Transverse colon (tissue), 4 donors: ENCODE measurements at regions not wholly inside any gene's neighbourhood (a gene's known extent, or its start where the extent isn't known, plus 50 kb on each side); places are given as distances from the start of the nearest gene placed in this dataset.

Experiments used
- DNase-seq: peaks from one replicate; pipeline ENCODE4 v3.0.0-alpha.2; 2019
- H3K27ac ChIP-seq, 4 donors: fragments of 200-600 bp; sonication (generic); 2 replicates each; pipeline ENCODE4 v1.5.1; 2016 to 2018; ENCODE audit warnings: inconsistent platforms in 4 of 4
- H3K27me3 ChIP-seq: fragments of 200-600 bp; sonication (generic); 2 replicates; pipeline ENCODE4 v1.5.1; 2017; ENCODE audit warnings: inconsistent platforms
- H3K36me3 ChIP-seq, 4 donors: fragments of 200-600 bp; sonication (generic); 2 replicates each; pipeline ENCODE4 v1.5.1; 2017 to 2019; ENCODE audit warnings: inconsistent platforms in 4 of 4
- H3K4me1 ChIP-seq, 4 donors: fragments of 200-600 bp; sonication (generic); 2 replicates each; pipeline ENCODE4 v1.5.1; 2017 to 2020; ENCODE audit warnings: inconsistent platforms in 4 of 4
- H3K4me3 ChIP-seq, 4 donors: fragments of 200-600 bp; sonication (generic); 1 replicate in 1 of 4; 2 replicates in 3 of 4; pipeline versions ENCODE4 v1.5.1 to v1.6.1; 2017 to 2019; ENCODE audit warnings: inconsistent platforms in 4 of 4
- H3K9me3 ChIP-seq, 2 donors: fragments of 200-600 bp; sonication (generic); 2 replicates each; pipeline ENCODE4 v1.5.1; 2017 to 2019; ENCODE audit warnings: inconsistent platforms in 2 of 2
- EP300 ChIP-seq: sonication (generic); formaldehyde crosslinking; IDR thresholded peaks from one replicate; pipeline ENCODE4 v1.6.1; 2017; ENCODE audit warnings: antibody characterized with exemption, low read depth
- POLR2A ChIP-seq: fragments of 450-650 bp; IDR thresholded peaks from one replicate; pipeline ENCODE4 v1.6.1; 2016; ENCODE audit warnings: antibody characterized with exemption, mild to moderate bottlenecking, moderate library complexity
- POLR2AphosphoS5 ChIP-seq, 3 donors: sonication (generic); formaldehyde crosslinking; IDR thresholded peaks; one replicate each; pipeline ENCODE4 v1.6.1; 2016; ENCODE audit warnings: antibody characterized with exemption in 3 of 3
- WGBS, 2 donors: methylation state at CpG; one replicate each; pipeline ENCODE4 v1.1.5; 2018; ENCODE audit warnings: low coverage in 1 of 2; 5-methylcytosine and 5-hydroxymethylcytosine counted together
- in situ Hi-C, 4 donors: fragments of 200-750 bp; cut with MboI; loops; one replicate each; pipeline versions ENCODE4 v1.15.0 to v1.15.1; 2017; ENCODE audit warnings: low sequenced_read_pairs in 3 of 4, low pct_ligation_motif_present in 1 of 4, low pct_unique_long_range_greater_than_20kb in 1 of 4
- intact Hi-C: fragments of 100-400 bp; cut with DNase I; formaldehyde crosslinking; loops from one replicate; pipeline ENCODE4 v1.15.1; 2023; ENCODE audit warnings: low total_unique reads
- TF ChIP-seq, protein P1 (sequence below), 5 experiments: fragments of 200-600 bp in 3 of 5; fragments of 450-650 bp in 2 of 5; sonication (generic) in 3 of 5; IDR thresholded peaks; 1 replicate in 2 of 5; 2 replicates in 3 of 5; pipeline ENCODE4 v1.5.1; 2016 to 2017; ENCODE audit warnings: antibody characterized with exemption in 5 of 5, inconsistent platforms in 3 of 5, mild to moderate bottlenecking in 2 of 5, moderate library complexity in 1 of 5

DNA sequence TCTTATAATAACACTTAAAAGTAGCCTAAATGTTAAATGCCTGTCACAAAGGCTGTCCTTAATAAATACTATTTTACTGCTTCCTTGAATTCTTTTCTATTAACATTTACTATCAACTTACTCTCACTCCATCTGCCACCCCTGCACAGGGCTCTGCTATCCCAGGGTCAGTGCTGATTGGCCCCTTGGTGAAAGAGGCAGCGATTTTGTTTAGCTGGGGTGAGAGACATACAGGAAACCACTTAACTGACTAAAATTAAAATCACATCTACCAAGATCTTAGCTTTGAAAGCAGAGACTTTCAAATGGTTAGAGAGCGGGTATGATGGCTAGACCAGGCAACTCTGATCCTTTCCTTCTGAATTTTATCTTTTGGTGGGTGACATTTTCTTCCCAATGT is 149.9 kb upstream of the HTR2A start:
- no peaks in the 10 kb centered on the region for H3K9me3 ChIP-seq
- no peak overlapping the region for H3K27ac ChIP-seq
- no peak overlapping the region for H3K4me3 ChIP-seq
- TF ChIP-seq POLR2AphosphoS5 (IDR thresholded peaks at IDR 0.05) (no peak), POLR2A (no peak), EP300 (no peak)
- TF ChIP-seq, protein P1, sequence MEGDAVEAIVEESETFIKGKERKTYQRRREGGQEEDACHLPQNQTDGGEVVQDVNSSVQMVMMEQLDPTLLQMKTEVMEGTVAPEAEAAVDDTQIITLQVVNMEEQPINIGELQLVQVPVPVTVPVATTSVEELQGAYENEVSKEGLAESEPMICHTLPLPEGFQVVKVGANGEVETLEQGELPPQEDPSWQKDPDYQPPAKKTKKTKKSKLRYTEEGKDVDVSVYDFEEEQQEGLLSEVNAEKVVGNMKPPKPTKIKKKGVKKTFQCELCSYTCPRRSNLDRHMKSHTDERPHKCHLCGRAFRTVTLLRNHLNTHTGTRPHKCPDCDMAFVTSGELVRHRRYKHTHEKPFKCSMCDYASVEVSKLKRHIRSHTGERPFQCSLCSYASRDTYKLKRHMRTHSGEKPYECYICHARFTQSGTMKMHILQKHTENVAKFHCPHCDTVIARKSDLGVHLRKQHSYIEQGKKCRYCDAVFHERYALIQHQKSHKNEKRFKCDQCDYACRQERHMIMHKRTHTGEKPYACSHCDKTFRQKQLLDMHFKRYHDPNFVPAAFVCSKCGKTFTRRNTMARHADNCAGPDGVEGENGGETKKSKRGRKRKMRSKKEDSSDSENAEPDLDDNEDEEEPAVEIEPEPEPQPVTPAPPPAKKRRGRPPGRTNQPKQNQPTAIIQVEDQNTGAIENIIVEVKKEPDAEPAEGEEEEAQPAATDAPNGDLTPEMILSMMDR (IDR thresholded peaks at IDR 0.05): no peak
- H3K4me1 ChIP-seq: no peaks in the 10 kb centered on the region
- no peaks in the 10 kb centered on the region for H3K36me3 ChIP-seq
- WGBS, 2 donors: 51 to 70% methylated on average over 2 of the region's 2 CpGs
- intact Hi-C loops (no loop called here), in situ Hi-C loops (no loop called here)
- DNase-seq: no peak
- H3K27me3 ChIP-seq: no peaks in the 10 kb centered on the region

DNA sequence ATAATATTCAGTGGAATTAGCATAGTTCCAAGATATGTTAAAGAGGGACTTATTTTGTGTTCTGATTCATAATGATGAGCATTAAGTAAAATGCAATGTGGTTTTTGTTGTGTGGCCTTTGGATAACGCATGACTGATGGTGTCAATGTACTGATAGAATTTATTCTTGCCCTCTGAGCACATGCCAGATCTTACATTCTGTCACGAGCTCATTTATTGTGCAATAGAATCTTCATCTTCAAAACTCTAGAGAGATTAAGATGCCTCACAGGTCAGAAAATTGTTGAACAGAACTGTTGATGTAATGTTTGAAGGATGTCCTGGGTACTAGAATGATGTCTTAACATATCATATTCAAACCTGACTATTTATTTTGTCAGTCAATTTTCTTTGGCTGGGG is 148.0 kb upstream of the HTR2A start:
- Histone ChIP-seq H3K4me1 (no peaks in the 10 kb centered on the region), H3K27me3 (no peaks in the 10 kb centered on the region), H3K27ac (no peak overlapping the region), H3K36me3 (no peaks in the 10 kb centered on the region), H3K9me3 (no peaks in the 10 kb centered on the region), H3K4me3 (no peak overlapping the region)
- in situ Hi-C loops: no loop called here
- TF ChIP-seq EP300: no peak
- TF ChIP-seq, protein P1 (IDR thresholded peaks at IDR 0.05): no peak
- TF ChIP-seq POLR2AphosphoS5 (IDR thresholded peaks at IDR 0.05): no peak
- no peak for TF ChIP-seq POLR2A
- no peak for DNase-seq
- intact Hi-C loops: no loop called here
- 64 to 78% methylated on average over 2 of the region's 2 CpGs for WGBS, 2 donors

DNA sequence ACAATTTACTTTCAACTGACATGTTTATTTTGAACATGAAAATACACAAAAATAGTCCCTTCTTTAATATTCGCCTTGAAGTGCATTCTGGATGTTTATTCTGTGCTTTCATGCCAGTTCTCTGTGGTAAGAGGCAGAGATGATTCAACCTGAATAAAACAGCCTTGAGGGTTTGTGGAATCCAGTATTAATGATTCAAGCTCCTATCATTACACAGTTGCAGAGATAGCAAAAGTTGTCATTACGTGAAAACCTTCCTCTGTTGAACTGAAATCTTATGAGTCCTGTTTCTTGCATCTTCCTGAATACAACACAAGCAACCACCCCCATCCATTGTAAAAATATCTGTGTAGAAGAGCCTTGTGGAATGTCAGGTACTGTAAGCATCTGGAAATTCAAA is 142.3 kb upstream of the HTR2A start:
- DNase-seq: no peak
- H3K4me3 ChIP-seq: no peak overlapping the region
- no peaks in the 10 kb centered on the region for H3K4me1 ChIP-seq
- no peaks in the 10 kb centered on the region for H3K36me3 ChIP-seq
- H3K27ac ChIP-seq: no peak overlapping the region
- 78 to 80% methylated on average over 2 of the region's 2 CpGs for whole genome bisulfite sequencing, 2 donors
- in situ Hi-C loops (no loop called here), intact Hi-C loops (no loop called here)
- H3K27me3 ChIP-seq: no peaks in the 10 kb centered on the region
- H3K9me3 ChIP-seq: no peaks in the 10 kb centered on the region
- TF ChIP-seq, protein P1 (IDR thresholded peaks at IDR 0.05): no peak
- TF ChIP-seq POLR2A: no peak
- no peak for TF ChIP-seq POLR2AphosphoS5 (IDR thresholded peaks at IDR 0.05)
- no peak for TF ChIP-seq EP300

DNA sequence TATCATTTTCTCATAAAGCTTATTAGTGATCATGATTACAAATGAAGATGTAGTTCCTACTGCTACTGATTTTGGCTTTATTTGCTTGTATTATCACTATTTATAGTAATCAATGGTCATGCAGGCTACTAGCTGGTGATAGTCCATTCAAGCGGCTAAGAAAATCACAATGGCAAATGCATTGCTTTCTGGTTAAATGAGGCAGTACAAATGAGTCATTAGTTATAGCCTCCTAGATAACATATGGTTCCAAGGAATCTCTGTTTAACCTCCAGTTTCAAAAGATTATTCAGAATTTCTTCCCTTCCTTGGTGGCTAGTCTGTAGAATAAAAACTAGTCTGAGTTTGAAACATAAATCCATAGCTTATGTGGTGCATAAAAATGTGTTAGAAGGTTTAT is 141.3 kb upstream of the HTR2A start:
- no peaks in the 10 kb centered on the region for H3K9me3 ChIP-seq
- intact Hi-C loops: no loop called here
- no peaks in the 10 kb centered on the region for H3K4me1 ChIP-seq
- no peak overlapping the region for H3K4me3 ChIP-seq
- in situ Hi-C loops: no loop called here
- no peak for DNase-seq
- whole genome bisulfite sequencing, 2 donors: 82 to 100% methylated on average over 1 of the region's 1 CpG
- H3K27me3 ChIP-seq: no peaks in the 10 kb centered on the region
- H3K27ac ChIP-seq: no peak overlapping the region
- TF ChIP-seq POLR2AphosphoS5 (IDR thresholded peaks at IDR 0.05): no peak
- TF ChIP-seq POLR2A: no peak
- TF ChIP-seq, protein P1 (IDR thresholded peaks at IDR 0.05): no peak
- no peak for TF ChIP-seq EP300
- no peaks in the 10 kb centered on the region for H3K36me3 ChIP-seq
